ENCODE measurements at regions not wholly inside any gene's neighbourhood (a gene's known extent, or its start where the extent isn't known, plus 50 kb on each side); places are given as distances from the start of the nearest gene placed in this dataset.

DNA sequence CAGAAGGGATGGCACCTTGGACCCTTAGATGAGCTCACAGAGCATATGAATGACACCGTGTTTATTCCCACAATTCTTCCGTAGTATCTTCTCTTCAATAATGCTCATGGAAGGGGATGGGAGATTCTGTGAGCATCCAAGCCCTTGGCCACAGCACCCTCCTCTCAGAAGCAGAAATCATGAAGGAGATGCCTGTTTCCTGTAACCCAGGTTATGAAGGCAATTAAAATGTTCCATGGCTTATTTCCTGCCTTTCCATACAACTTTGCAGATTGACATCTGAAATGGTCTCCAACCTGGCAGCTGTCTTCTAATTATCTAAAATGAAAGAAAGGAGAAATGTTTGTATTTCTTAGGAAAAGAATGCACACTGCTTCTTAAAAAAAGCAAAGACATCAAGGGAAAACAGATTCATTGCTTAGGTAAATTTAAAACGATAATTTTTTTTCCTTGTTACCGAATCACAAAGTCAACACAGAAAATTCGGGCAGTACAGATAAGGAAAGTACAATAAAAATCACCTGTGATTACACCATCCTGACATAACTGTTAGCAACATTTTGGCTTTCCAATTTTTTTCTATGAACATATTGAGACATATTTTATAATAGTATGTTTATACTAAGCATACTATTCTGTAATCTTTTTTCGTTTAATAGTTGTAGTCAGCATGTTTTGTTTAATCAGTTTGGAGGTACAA lies 128.5 kb downstream of the SQOR start:
- H3K4me3 ChIP-seq (ENCODE audit: low read length), result no peak overlapping the region
- H3K4me3 Mint-ChIP-seq, result no peak overlapping the region
- H3K27ac Mint-ChIP-seq, result no peak overlapping the region
- H3K9me3 Mint-ChIP-seq, result peaks cover 0 to 7% (median 0%) of the 10 kb centered on the region in 11 donors
- H3K27me3 Mint-ChIP-seq, result peaks cover 2 to 56% (median 42%) of the 10 kb centered on the region in 5 donors
- H3K27ac ChIP-seq (ENCODE audit: low read depth, low read length), result no peak overlapping the region
- peaks cover 0 to 4% (median 0%) of the 10 kb centered on the region in 5 donors for H3K36me3 Mint-ChIP-seq
- DNase-seq (no peak), ATAC-seq (no peak)
- ChIA-PET CTCF (no interaction called here), POLR2A (no interaction called here)
- intact Hi-C loops (cut with micrococcal nuclease), result no loop called here
- no peaks in the 10 kb centered on the region for H3K4me1 Mint-ChIP-seq
- H3K9me3 ChIP-seq (ENCODE audit: control insufficient read depth in 2 of 3, low read length in 3 of 3), result no peaks in the 10 kb centered on the region
- no peaks in the 10 kb centered on the region for H3K36me3 ChIP-seq (ENCODE audit: control insufficient read depth in 2 of 3, insufficient read depth in 3 of 3, low read length in 3 of 3)
- H3K4me1 ChIP-seq (ENCODE audit: control insufficient read depth in 2 of 2, insufficient read depth in 2 of 2, low read length in 2 of 2), result no peaks in the 10 kb centered on the region
- peaks cover 0 to 7% of the 10 kb centered on the region in 2 donors for H3K27me3 ChIP-seq (ENCODE audit: control insufficient read depth in 2 of 2, insufficient read depth in 2 of 2, low read length in 2 of 2)

- peaks cover 0 to 7% (median 0%) of the 10 kb centered on the region in 11 donors for H3K9me3 Mint-ChIP-seq
- DNase-seq, result no peak
- no peaks in the 10 kb centered on the region for H3K36me3 Mint-ChIP-seq
- ATAC-seq, result no peak
- POLR2A ChIA-PET, result no interaction called here
- intact Hi-C loops (cut with micrococcal nuclease), result no loop called here
- CTCF ChIA-PET, result no interaction called here
- H3K27ac Mint-ChIP-seq, result no peak overlapping the region
- no peaks in the 10 kb centered on the region for H3K4me1 ChIP-seq (ENCODE audit: control insufficient read depth in 2 of 2, insufficient read depth in 2 of 2, low read length in 2 of 2)
- H3K4me1 Mint-ChIP-seq, result no peaks in the 10 kb centered on the region
- H3K36me3 ChIP-seq (ENCODE audit: control insufficient read depth in 2 of 3, insufficient read depth in 3 of 3, low read length in 3 of 3), result no peaks in the 10 kb centered on the region
- no peak overlapping the region for H3K4me3 Mint-ChIP-seq
- no peaks in the 10 kb centered on the region for H3K27me3 ChIP-seq (ENCODE audit: control insufficient read depth in 2 of 2, insufficient read depth in 2 of 2, low read length in 2 of 2)
- H3K9me3 ChIP-seq (ENCODE audit: control insufficient read depth in 2 of 3, low read length in 3 of 3), result no peaks in the 10 kb centered on the region
- peaks cover 11 to 36% (median 20%) of the 10 kb centered on the region in 5 donors for H3K27me3 Mint-ChIP-seq
- H3K4me3 ChIP-seq (ENCODE audit: low read length), result no peak overlapping the region
- H3K27ac ChIP-seq (ENCODE audit: low read depth, low read length), result no peak overlapping the region
These were observed 138.3 kb downstream of the SQOR start for GRCh38 chr15:45773149-45773548.

DNA sequence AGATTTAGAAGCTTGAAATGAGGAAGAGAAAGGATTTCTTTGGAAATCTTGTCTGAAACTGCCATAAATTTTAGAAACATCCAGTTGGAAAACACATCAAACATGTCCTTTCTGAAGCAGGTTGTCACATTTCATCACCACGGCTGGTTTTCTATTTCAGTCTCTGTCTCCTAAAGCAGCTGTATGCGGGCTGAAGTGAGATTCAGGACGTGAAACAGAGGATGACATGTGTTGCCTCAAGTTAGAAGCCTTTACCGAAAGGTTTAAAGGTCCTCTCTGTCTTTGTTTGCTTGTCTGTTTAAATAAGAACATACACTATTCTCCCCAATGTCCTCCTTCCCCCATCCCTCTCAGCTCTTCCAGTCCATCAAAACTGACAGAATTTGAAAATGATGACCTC lies 141.9 kb downstream of the SQOR start:
- ChIA-PET CTCF (interaction anchor here (0.7 kb wide), 1 partner anchor 54 kb away, joined by 3 read pairs; no protein-coding TSS in a partner anchor), POLR2A (no interaction called here)
- Mint-ChIP-seq H3K27ac (no peak overlapping the region), H3K27me3 (peaks cover 12 to 43% (median 34%) of the 10 kb centered on the region in 5 donors), H3K4me1 (no peaks in the 10 kb centered on the region), H3K4me3 (no peak overlapping the region), H3K36me3 (no peaks in the 10 kb centered on the region), H3K9me3 (peaks cover 0 to 7% (median 0%) of the 10 kb centered on the region in 11 donors)
- no peaks in the 10 kb centered on the region for H3K36me3 ChIP-seq (ENCODE audit: control insufficient read depth in 2 of 3, insufficient read depth in 3 of 3, low read length in 3 of 3)
- DNase-seq (no peak), ATAC-seq (no peak)
- no peaks in the 10 kb centered on the region for H3K9me3 ChIP-seq (ENCODE audit: control insufficient read depth in 2 of 3, low read length in 3 of 3)
- H3K27me3 ChIP-seq (ENCODE audit: control insufficient read depth in 2 of 2, insufficient read depth in 2 of 2, low read length in 2 of 2), result no peaks in the 10 kb centered on the region
- H3K4me3 ChIP-seq (ENCODE audit: low read length), result no peak overlapping the region
- H3K4me1 ChIP-seq (ENCODE audit: control insufficient read depth in 2 of 2, insufficient read depth in 2 of 2, low read length in 2 of 2), result no peaks in the 10 kb centered on the region
- intact Hi-C loops (cut with micrococcal nuclease), result no loop called here
- H3K27ac ChIP-seq (ENCODE audit: low read depth, low read length), result no peak overlapping the region

DNA sequence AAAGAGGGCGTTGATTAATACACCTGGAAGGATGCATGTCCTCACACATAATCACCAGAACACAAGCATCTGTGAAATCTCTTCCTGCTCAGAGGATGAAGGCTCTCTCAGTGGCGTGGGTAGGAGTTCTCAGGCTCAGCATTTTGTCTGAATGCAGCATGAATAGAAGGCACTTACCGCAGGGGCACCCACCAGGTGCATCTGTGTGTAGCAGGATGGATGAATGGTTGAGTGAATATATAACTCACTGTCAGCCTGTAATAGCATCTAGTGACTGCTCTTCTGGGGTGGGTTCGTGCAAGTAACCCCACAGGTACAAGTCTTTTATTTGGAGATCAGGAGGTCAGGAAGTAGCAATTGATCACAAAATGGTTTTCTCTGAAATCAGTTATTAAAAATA lies 143.0 kb downstream of the SQOR start:
- no peaks in the 10 kb centered on the region for H3K4me1 ChIP-seq (ENCODE audit: control insufficient read depth in 2 of 2, insufficient read depth in 2 of 2, low read length in 2 of 2)
- H3K27me3 ChIP-seq (ENCODE audit: control insufficient read depth in 2 of 2, insufficient read depth in 2 of 2, low read length in 2 of 2), result no peaks in the 10 kb centered on the region
- intact Hi-C loops (cut with micrococcal nuclease), result no loop called here
- H3K4me3 Mint-ChIP-seq, result no peak overlapping the region
- no peak overlapping the region for H3K27ac Mint-ChIP-seq
- H3K27ac ChIP-seq (ENCODE audit: low read depth, low read length), result no peak overlapping the region
- peaks cover 12 to 48% (median 27%) of the 10 kb centered on the region in 5 donors for H3K27me3 Mint-ChIP-seq
- ChIA-PET POLR2A (no interaction called here), CTCF (no interaction called here)
- no peaks in the 10 kb centered on the region for H3K36me3 ChIP-seq (ENCODE audit: control insufficient read depth in 2 of 3, insufficient read depth in 3 of 3, low read length in 3 of 3)
- no peaks in the 10 kb centered on the region for H3K4me1 Mint-ChIP-seq
- no peaks in the 10 kb centered on the region for H3K36me3 Mint-ChIP-seq
- ATAC-seq (no peak), DNase-seq (no peak)
- peaks cover 0 to 4% (median 0%) of the 10 kb centered on the region in 11 donors for H3K9me3 Mint-ChIP-seq
- no peak overlapping the region for H3K4me3 ChIP-seq (ENCODE audit: low read length)
- H3K9me3 ChIP-seq (ENCODE audit: control insufficient read depth in 2 of 3, low read length in 3 of 3), result no peaks in the 10 kb centered on the region

GRCh38 chr15:45780352-45780751 lies 145.5 kb downstream of the SQOR start:
- H3K4me1 ChIP-seq (ENCODE audit: control insufficient read depth in 2 of 2, insufficient read depth in 2 of 2, low read length in 2 of 2), result no peaks in the 10 kb centered on the region
- no peak overlapping the region for H3K27ac ChIP-seq (ENCODE audit: low read depth, low read length)
- H3K36me3 ChIP-seq (ENCODE audit: control insufficient read depth in 2 of 3, insufficient read depth in 3 of 3, low read length in 3 of 3), result no peaks in the 10 kb centered on the region
- Mint-ChIP-seq H3K36me3 (no peaks in the 10 kb centered on the region), H3K4me1 (no peaks in the 10 kb centered on the region), H3K27ac (no peak overlapping the region), H3K27me3 (peaks cover 12 to 42% (median 36%) of the 10 kb centered on the region in 5 donors), H3K4me3 (no peak overlapping the region), H3K9me3 (peaks cover 0 to 2% (median 0%) of the 10 kb centered on the region in 11 donors)
- ChIA-PET CTCF (no interaction called here), POLR2A (no interaction called here)
- H3K9me3 ChIP-seq (ENCODE audit: control insufficient read depth in 2 of 3, low read length in 3 of 3), result no peaks in the 10 kb centered on the region
- no peak overlapping the region for H3K4me3 ChIP-seq (ENCODE audit: low read length)
- ATAC-seq, result no peak
- no peak for DNase-seq
- H3K27me3 ChIP-seq (ENCODE audit: control insufficient read depth in 2 of 2, insufficient read depth in 2 of 2, low read length in 2 of 2), result no peaks in the 10 kb centered on the region
- intact Hi-C loops (cut with micrococcal nuclease), result no loop called here

GRCh38 chr15:45784656-45785055 lies 149.8 kb downstream of the SQOR start:
- Mint-ChIP-seq H3K4me3 (no peak overlapping the region), H3K27ac (no peak overlapping the region), H3K36me3 (no peaks in the 10 kb centered on the region), H3K27me3 (peaks cover 2 to 31% (median 24%) of the 10 kb centered on the region in 5 donors), H3K9me3 (no peaks in the 10 kb centered on the region), H3K4me1 (no peaks in the 10 kb centered on the region)
- no peak overlapping the region for H3K27ac ChIP-seq (ENCODE audit: low read depth, low read length)
- no peaks in the 10 kb centered on the region for H3K4me1 ChIP-seq (ENCODE audit: control insufficient read depth in 2 of 2, insufficient read depth in 2 of 2, low read length in 2 of 2)
- no peak for ATAC-seq
- POLR2A ChIA-PET, result no interaction called here
- no peak for DNase-seq
- intact Hi-C loops (cut with micrococcal nuclease), result no loop called here
- no peaks in the 10 kb centered on the region for H3K9me3 ChIP-seq (ENCODE audit: control insufficient read depth in 2 of 3, low read length in 3 of 3)
- H3K4me3 ChIP-seq (ENCODE audit: low read length), result no peak overlapping the region
- no peaks in the 10 kb centered on the region for H3K27me3 ChIP-seq (ENCODE audit: control insufficient read depth in 2 of 2, insufficient read depth in 2 of 2, low read length in 2 of 2)
- no peaks in the 10 kb centered on the region for H3K36me3 ChIP-seq (ENCODE audit: control insufficient read depth in 2 of 3, insufficient read depth in 3 of 3, low read length in 3 of 3)
- CTCF ChIA-PET, result no interaction called here

- Mint-ChIP-seq H3K9me3 (no peaks in the 10 kb centered on the region), H3K4me1 (no peaks in the 10 kb centered on the region), H3K27me3 (peaks cover 2 to 30% (median 22%) of the 10 kb centered on the region in 5 donors), H3K36me3 (no peaks in the 10 kb centered on the region), H3K4me3 (no peak overlapping the region), H3K27ac (no peak overlapping the region)
- Histone ChIP-seq H3K4me1 (ENCODE audit: control insufficient read depth in 2 of 2, insufficient read depth in 2 of 2, low read length in 2 of 2) (no peaks in the 10 kb centered on the region), H3K27ac (ENCODE audit: low read depth, low read length) (no peak overlapping the region), H3K9me3 (ENCODE audit: control insufficient read depth in 2 of 3, low read length in 3 of 3) (no peaks in the 10 kb centered on the region), H3K27me3 (ENCODE audit: control insufficient read depth in 2 of 2, insufficient read depth in 2 of 2, low read length in 2 of 2) (no peaks in the 10 kb centered on the region), H3K4me3 (ENCODE audit: low read length) (no peak overlapping the region), H3K36me3 (ENCODE audit: control insufficient read depth in 2 of 3, insufficient read depth in 3 of 3, low read length in 3 of 3) (no peaks in the 10 kb centered on the region)
- DNase-seq (no peak), ATAC-seq (no peak)
- CTCF ChIA-PET, result no interaction called here
- POLR2A ChIA-PET, result no interaction called here
- intact Hi-C loops (cut with micrococcal nuclease), result no loop called here
These were observed 151.1 kb downstream of the SQOR start for GRCh38 chr15:45785897-45786296.

Measured in naive thymus-derived CD4-positive, alpha-beta T cell (primary cell).